Mucosa of stomach (tissue), 1 donor: ENCODE measurements at regions not wholly inside any gene's neighbourhood (a gene's known extent, or its start where the extent isn't known, plus 50 kb on each side); places are given as distances from the start of the nearest gene placed in this dataset.
"Not testable (repeated sequence)": the region's sequence is repeated elsewhere in the genome, so short reads cannot be mapped to it uniquely, and the experiment has no call there.

Source experiments
- H3K27me3 ChIP-seq: one replicate; pipeline ENCODE4 v1.7.0; 2013; ENCODE audit warnings: mild to moderate bottlenecking, low read length; ENCODE audit not compliant: control insufficient read depth, insufficient read depth
- H3K36me3 ChIP-seq: one replicate; pipeline ENCODE4 v1.7.0; 2013; ENCODE audit warnings: low read length; ENCODE audit not compliant: control insufficient read depth, insufficient read depth
- H3K4me1 ChIP-seq: one replicate; pipeline ENCODE4 v1.7.0; 2013; ENCODE audit warnings: mild to moderate bottlenecking, low read length; ENCODE audit not compliant: control insufficient read depth, insufficient read depth
- H3K4me3 ChIP-seq: one replicate; pipeline ENCODE4 v1.7.0; 2013; ENCODE audit warnings: low read length
- H3K9ac ChIP-seq: one replicate; pipeline ENCODE4 v1.7.0; 2013; ENCODE audit warnings: mild to moderate bottlenecking, low read length, moderate library complexity
- H3K9me3 ChIP-seq: one replicate; pipeline ENCODE4 v1.7.0; 2013; ENCODE audit warnings: mild to moderate bottlenecking, low read length, moderate library complexity; ENCODE audit not compliant: control insufficient read depth
- donor health status: Pancreatic carcinoma.

- H3K9ac ChIP-seq: no peak overlapping the region
- H3K36me3 ChIP-seq: no peaks in the 10 kb centered on the region
- no peak overlapping the region for H3K4me3 ChIP-seq
- no peaks in the 10 kb centered on the region for H3K4me1 ChIP-seq
- H3K27me3 ChIP-seq: no peaks in the 10 kb centered on the region
- H3K9me3 ChIP-seq: no peaks in the 10 kb centered on the region
Measured at GRCh38 chr6:139452148-139452876, 77.9 kb upstream of the CITED2 start.

GRCh38 chr6:139449611-139450000 is 75.2 kb upstream of the CITED2 start:
- Histone ChIP-seq H3K4me1 (no peaks in the 10 kb centered on the region), H3K27me3 (no peaks in the 10 kb centered on the region), H3K9ac (no peak overlapping the region), H3K36me3 (no peaks in the 10 kb centered on the region), H3K9me3 (no peaks in the 10 kb centered on the region), H3K4me3 (no peak overlapping the region)

DNA sequence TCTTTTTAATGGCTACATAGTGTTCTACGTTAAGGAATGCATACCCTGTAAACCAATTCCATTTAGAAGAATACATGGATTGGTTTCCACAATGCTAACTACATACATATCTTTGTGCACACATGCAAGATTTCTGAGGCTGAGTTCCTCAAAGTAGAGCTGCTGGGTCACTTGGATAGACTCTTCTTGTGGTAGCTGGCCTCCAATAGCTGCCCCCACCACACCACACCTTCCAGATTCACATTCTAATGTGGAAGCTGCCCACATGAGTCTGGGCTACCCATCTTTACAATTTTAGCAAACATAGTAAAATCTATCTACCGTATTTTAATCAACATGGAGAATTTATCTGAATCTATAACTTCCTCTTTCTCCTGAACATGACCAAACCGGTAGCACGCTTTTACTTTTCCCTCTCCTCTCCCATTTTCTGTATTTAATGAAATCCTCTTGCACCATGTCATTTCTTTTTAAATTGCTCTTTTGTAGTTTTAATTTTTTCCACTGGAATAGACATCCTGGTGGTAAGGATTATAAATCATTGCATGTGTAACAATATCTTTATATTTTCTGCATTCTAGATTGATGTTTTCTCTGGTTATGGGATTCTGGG is 74.7 kb upstream of the CITED2 start:
- Histone ChIP-seq H3K27me3 (no peaks in the 10 kb centered on the region), H3K36me3 (no peaks in the 10 kb centered on the region), H3K4me3 (no peak overlapping the region), H3K9me3 (no peaks in the 10 kb centered on the region), H3K9ac (no peak overlapping the region), H3K4me1 (no peaks in the 10 kb centered on the region)

DNA sequence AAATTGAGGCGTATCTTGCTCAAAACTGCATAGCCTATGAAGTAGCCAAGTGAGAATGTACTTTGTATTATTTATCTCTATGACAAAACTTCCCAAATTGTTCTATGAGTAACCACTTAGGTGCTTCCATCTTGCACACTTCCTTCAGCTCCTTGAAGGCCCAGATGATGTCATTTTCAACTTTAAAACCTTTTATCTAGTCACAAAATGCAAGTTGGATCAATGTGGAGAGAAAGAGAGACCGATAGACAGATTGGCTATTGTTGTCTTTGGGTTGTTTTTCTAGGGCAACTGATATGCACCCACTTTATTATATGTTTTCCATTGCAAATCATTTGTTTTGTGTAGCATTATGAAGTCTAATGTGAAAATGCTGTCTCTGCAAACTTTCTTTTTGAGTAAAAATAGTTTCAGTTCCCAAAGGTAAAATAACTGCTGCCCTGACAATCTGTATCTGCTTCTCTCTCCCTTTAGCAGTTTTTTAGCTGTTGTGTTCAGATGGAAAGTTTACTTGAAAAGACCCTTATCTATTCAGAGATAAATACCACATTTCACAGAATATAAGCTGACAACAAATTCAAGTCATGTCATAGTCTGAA is 73.7 kb upstream of the CITED2 start:
- no peaks in the 10 kb centered on the region for H3K9me3 ChIP-seq
- H3K4me3 ChIP-seq: no peak overlapping the region
- H3K4me1 ChIP-seq: no peaks in the 10 kb centered on the region
- H3K9ac ChIP-seq: no peak overlapping the region
- no peaks in the 10 kb centered on the region for H3K27me3 ChIP-seq
- no peaks in the 10 kb centered on the region for H3K36me3 ChIP-seq

DNA sequence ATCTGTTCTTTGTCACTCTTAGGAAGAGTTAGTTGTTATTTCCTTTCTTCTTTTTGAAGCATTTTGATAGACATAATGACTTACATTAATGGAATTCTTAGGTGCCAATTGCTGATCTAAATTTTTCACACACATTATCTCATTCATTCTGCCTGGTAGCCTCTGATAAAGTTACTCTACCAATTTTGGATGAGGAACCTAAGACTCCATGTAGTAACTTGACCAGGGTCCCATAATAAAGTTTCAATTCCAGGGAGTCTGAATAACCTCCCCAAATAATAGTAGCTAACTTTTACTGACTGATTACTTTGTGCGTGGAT is 73.2 kb upstream of the CITED2 start:
- H3K9ac ChIP-seq: no peak overlapping the region
- no peaks in the 10 kb centered on the region for H3K4me1 ChIP-seq
- no peaks in the 10 kb centered on the region for H3K27me3 ChIP-seq
- no peaks in the 10 kb centered on the region for H3K36me3 ChIP-seq
- no peak overlapping the region for H3K4me3 ChIP-seq
- no peaks in the 10 kb centered on the region for H3K9me3 ChIP-seq

GRCh38 chr6:139446768-139447655 is 72.6 kb upstream of the CITED2 start:
- no peak overlapping the region for H3K4me3 ChIP-seq
- no peaks in the 10 kb centered on the region for H3K9me3 ChIP-seq
- no peaks in the 10 kb centered on the region for H3K36me3 ChIP-seq
- no peak overlapping the region for H3K9ac ChIP-seq
- no peaks in the 10 kb centered on the region for H3K4me1 ChIP-seq
- H3K27me3 ChIP-seq: no peaks in the 10 kb centered on the region

DNA sequence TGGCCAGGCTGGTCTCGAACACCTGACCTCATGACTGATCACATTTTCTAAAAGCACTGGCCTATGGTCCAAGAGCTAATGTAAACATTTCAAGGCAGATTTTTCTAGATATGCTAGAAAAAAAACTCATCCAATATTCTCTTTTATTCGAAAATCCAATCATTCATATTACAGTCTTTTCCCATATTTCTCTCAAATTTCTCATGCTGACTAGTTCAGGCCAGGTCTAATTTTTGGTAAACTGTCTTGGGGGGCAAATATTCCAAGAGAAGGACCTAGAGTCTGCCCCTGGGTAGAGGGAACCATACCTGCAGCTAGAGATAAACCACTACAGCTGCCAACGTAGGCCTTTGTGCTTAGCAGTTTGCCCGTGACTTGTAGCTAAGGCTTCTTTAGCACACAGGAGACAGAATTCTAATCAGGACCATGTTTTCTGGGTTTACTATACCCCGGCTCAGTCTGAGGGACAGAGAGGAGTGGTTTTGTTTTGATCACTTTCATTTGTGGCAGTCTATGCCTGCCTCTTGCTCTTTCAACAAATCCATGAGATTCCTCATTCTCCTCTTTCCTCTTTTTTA is 71.8 kb upstream of the CITED2 start:
- no peaks in the 10 kb centered on the region for H3K27me3 ChIP-seq
- H3K4me1 ChIP-seq: no peaks in the 10 kb centered on the region
- H3K9ac ChIP-seq: no peak overlapping the region
- H3K4me3 ChIP-seq: no peak overlapping the region
- H3K36me3 ChIP-seq: no peaks in the 10 kb centered on the region
- no peaks in the 10 kb centered on the region for H3K9me3 ChIP-seq

DNA sequence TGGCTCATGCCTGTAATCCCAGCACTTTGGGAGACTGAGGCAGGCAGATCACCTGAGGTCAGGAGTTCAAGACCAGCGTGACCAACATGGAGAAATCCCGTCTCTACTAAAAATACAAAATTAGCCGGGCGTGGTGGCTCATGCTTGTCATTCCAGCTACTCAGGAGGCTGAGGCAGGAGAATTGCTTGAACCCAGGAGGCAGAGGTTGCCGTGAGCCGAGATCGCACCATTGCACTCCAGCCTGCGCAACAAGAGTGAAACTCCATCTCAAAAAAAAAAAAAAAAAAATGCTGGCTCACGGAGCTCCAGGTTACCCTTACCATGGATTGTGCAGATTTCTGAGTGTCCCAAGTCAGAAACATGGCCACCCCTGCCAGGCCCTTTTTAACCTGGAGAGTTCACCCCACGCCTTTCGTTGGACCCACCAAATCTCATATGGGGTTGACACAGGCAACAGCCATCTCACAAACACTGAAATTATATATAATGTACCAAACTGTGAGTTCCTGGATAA is 69.9 kb upstream of the CITED2 start:
- H3K27me3 ChIP-seq, H3K4me3 ChIP-seq, H3K4me1 ChIP-seq, H3K36me3 ChIP-seq, H3K9ac ChIP-seq, H3K9me3 ChIP-seq: not testable (repeated sequence)

GRCh38 chr6:139443231-139444112 is 69.0 kb upstream of the CITED2 start:
- no peak overlapping the region for H3K4me3 ChIP-seq
- no peaks in the 10 kb centered on the region for H3K27me3 ChIP-seq
- no peaks in the 10 kb centered on the region for H3K4me1 ChIP-seq
- no peaks in the 10 kb centered on the region for H3K36me3 ChIP-seq
- H3K9me3 ChIP-seq: no peaks in the 10 kb centered on the region
- H3K9ac ChIP-seq: no peak overlapping the region

DNA sequence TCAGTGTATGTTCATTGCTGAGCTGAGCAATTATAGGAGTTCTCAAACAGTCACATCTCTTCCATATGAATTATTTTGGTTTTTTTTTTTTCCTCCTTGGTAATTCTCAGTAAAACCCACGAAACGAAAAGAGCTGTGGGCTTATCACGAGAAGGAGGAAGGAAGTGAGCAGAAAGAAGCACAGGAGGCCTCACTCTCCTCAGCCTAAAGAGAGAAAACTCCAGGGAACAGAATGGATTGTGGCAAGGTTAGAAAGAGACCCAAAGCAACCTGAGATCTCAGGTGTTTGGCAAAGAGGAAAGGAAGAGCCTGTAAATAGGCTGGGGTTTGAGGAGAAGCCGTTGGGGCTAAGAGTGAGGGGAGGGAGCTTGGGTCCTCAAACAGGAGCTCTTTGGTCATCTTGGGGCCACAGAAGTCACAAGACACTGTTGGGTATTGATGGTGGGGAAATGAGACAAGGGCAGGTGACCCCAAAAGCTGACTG is 67.8 kb upstream of the CITED2 start:
- H3K9ac ChIP-seq: no peak overlapping the region
- no peak overlapping the region for H3K4me3 ChIP-seq
- no peaks in the 10 kb centered on the region for H3K27me3 ChIP-seq
- no peaks in the 10 kb centered on the region for H3K36me3 ChIP-seq
- H3K4me1 ChIP-seq: no peaks in the 10 kb centered on the region
- H3K9me3 ChIP-seq: no peaks in the 10 kb centered on the region

- Histone ChIP-seq H3K27me3 (no peaks in the 10 kb centered on the region), H3K9me3 (no peaks in the 10 kb centered on the region), H3K9ac (no peak overlapping the region), H3K4me3 (no peak overlapping the region), H3K4me1 (no peaks in the 10 kb centered on the region), H3K36me3 (no peaks in the 10 kb centered on the region)
Measured at GRCh38 chr6:139439349-139439748, 64.9 kb upstream of the CITED2 start.
